Fibroblast of upper back skin (primary cell): ENCODE measurements at regions not wholly inside any gene's neighbourhood (a gene's known extent, or its start where the extent isn't known, plus 50 kb on each side); places are given as distances from the start of the nearest gene placed in this dataset.
A peak's percentile ranks its signal among the peaks of the same experiment; 100 is the strongest.

Source experiments
- DNase-seq: peaks from one replicate; pipeline ENCODE4 v3.0.0-alpha.2; 2013

GRCh38 chr16:54879681-54880080, 51.0 kb upstream of the IRX5 start:
- peak; percentile 21 for DNase-seq

GRCh38 chr16:54878301-54878700, 52.4 kb upstream of the IRX5 start:
- peak; percentile 9 for DNase-seq

GRCh38 chr16:54875443-54875842, 55.2 kb upstream of the IRX5 start:
- DNase-seq: peak; percentile 17

GRCh38 chr16:54873716-54874373, 56.8 kb upstream of the IRX5 start:
- DNase-seq: peak; percentile 9

- DNase-seq: peak; percentile 49
Observed at GRCh38 chr16:54873071-54873470, 57.6 kb upstream of the IRX5 start.

GRCh38 chr16:54870151-54870550, 60.5 kb upstream of the IRX5 start:
- no peak for DNase-seq

- DNase-seq: peak; percentile 4
Observed at GRCh38 chr16:54867302-54867832, 63.3 kb upstream of the IRX5 start.

- no peak for DNase-seq
Observed at GRCh38 chr16:54862529-54862928, 68.1 kb upstream of the IRX5 start.

- no peak for DNase-seq
Observed at GRCh38 chr16:54856871-54857270, 73.8 kb upstream of the IRX5 start.

- no peak for DNase-seq
Observed at GRCh38 chr16:54847609-54848008, 83.1 kb upstream of the IRX5 start.

GRCh38 chr16:54847207-54847606, 83.5 kb upstream of the IRX5 start:
- peak; percentile 31 for DNase-seq

- peak; percentile 34 for DNase-seq
Observed at GRCh38 chr16:54846766-54847165, 83.9 kb upstream of the IRX5 start.

- DNase-seq: no peak
Observed at GRCh38 chr16:54843424-54843750, 87.3 kb upstream of the IRX5 start.

- no peak for DNase-seq
Observed at GRCh38 chr16:54842743-54843423, 87.8 kb upstream of the IRX5 start.

- DNase-seq: no peak
Observed at GRCh38 chr16:54829691-54830090, 101.0 kb upstream of the IRX5 start.

- no peak for DNase-seq
Observed at GRCh38 chr16:54822892-54823291, 107.8 kb upstream of the IRX5 start.

GRCh38 chr16:54822492-54822891, 108.2 kb upstream of the IRX5 start:
- no peak for DNase-seq

GRCh38 chr16:54821731-54822130, 108.9 kb upstream of the IRX5 start:
- no peak for DNase-seq

GRCh38 chr16:54817940-54818574, 112.6 kb upstream of the IRX5 start:
- no peak for DNase-seq

GRCh38 chr16:54817432-54817831, 113.2 kb upstream of the IRX5 start:
- DNase-seq: peak; percentile 36

GRCh38 chr16:54816471-54816870, 114.2 kb upstream of the IRX5 start:
- no peak for DNase-seq

- no peak for DNase-seq
Observed at GRCh38 chr16:54815177-54815576, 115.5 kb upstream of the IRX5 start.

GRCh38 chr16:54813778-54814177, 116.9 kb upstream of the IRX5 start:
- DNase-seq: no peak

GRCh38 chr16:54812229-54812628, 118.4 kb upstream of the IRX5 start:
- DNase-seq: peak; percentile 9
